ENCODE measurements at regions not wholly inside any gene's neighbourhood (a gene's known extent, or its start where the extent isn't known, plus 50 kb on each side); places are given as distances from the start of the nearest gene placed in this dataset.

DNA sequence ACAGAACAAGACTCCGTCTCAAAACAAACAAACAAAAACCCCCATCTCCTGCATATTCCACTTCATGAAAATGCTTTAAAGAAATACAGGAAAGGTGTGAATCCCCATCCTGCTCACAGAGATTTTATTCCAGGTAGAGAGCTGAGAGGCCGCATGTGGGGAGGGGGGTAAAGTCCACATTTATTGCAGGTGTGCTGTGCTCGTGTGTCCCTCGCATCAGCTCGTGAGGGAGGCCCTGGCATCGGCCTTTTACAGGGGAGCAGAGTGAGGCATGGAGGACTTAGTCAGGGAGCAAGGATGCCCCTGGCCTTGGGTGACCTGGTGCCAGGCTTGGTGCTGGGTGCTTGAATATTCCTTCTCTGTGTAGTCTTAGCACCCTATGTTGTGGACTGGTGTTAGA is 413.5 kb upstream of the C2CD4B start:
- Histone ChIP-seq H3K27me3 (ENCODE audit: insufficient read depth, low read depth, low read length) (no peaks in the 10 kb centered on the region), H3K9ac (ENCODE audit: low read length) (no peak overlapping the region), H3K36me3 (ENCODE audit: insufficient read depth, low read length) (no peaks in the 10 kb centered on the region), H3K9me2 (ENCODE audit: insufficient read depth, low read length) (no peaks in the 10 kb centered on the region), H3K79me2 (replicated peaks; ENCODE audit: insufficient read depth, low read length) (no peaks in the 10 kb centered on the region), H3K9me3 (ENCODE audit: low read length) (no peaks in the 10 kb centered on the region), H3K4me3 (ENCODE audit: low read length) (no peak overlapping the region), H3K4me2 (ENCODE audit: low read length) (no peak overlapping the region), H3F3A (ENCODE audit: insufficient read depth, low read length, poor library complexity, severe bottlenecking) (no peaks in the 10 kb centered on the region), H2AFZ (ENCODE audit: low read depth, low read length) (no peak overlapping the region), H4K20me1 (ENCODE audit: insufficient read depth) (no peaks in the 10 kb centered on the region), H3K27ac (ENCODE audit: low read length) (no peak overlapping the region)
- no peak for TF ChIP-seq MXI1 (conservative IDR thresholded peaks at IDR 0.05; ENCODE audit: poor library complexity, severe bottlenecking)
- no peak for TF ChIP-seq POLR2AphosphoS5 (IDR thresholded peaks at IDR 0.05)
- no peak for TF ChIP-seq SMC3 (conservative IDR thresholded peaks at IDR 0.05; ENCODE audit: poor library complexity)
- TF ChIP-seq, protein P1, sequence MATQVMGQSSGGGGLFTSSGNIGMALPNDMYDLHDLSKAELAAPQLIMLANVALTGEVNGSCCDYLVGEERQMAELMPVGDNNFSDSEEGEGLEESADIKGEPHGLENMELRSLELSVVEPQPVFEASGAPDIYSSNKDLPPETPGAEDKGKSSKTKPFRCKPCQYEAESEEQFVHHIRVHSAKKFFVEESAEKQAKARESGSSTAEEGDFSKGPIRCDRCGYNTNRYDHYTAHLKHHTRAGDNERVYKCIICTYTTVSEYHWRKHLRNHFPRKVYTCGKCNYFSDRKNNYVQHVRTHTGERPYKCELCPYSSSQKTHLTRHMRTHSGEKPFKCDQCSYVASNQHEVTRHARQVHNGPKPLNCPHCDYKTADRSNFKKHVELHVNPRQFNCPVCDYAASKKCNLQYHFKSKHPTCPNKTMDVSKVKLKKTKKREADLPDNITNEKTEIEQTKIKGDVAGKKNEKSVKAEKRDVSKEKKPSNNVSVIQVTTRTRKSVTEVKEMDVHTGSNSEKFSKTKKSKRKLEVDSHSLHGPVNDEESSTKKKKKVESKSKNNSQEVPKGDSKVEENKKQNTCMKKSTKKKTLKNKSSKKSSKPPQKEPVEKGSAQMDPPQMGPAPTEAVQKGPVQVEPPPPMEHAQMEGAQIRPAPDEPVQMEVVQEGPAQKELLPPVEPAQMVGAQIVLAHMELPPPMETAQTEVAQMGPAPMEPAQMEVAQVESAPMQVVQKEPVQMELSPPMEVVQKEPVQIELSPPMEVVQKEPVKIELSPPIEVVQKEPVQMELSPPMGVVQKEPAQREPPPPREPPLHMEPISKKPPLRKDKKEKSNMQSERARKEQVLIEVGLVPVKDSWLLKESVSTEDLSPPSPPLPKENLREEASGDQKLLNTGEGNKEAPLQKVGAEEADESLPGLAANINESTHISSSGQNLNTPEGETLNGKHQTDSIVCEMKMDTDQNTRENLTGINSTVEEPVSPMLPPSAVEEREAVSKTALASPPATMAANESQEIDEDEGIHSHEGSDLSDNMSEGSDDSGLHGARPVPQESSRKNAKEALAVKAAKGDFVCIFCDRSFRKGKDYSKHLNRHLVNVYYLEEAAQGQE (IDR thresholded peaks at IDR 0.05; ENCODE audit: borderline replicate concordance): no peak
- no peak for TF ChIP-seq EZH2 (IDR thresholded peaks at IDR 0.05; ENCODE audit: borderline replicate concordance, insufficient read depth, low read length, poor library complexity, severe bottlenecking)

GRCh38 chr15:62578960-62579359 is 413.9 kb upstream of the C2CD4B start:
- Histone ChIP-seq H3K4me2 (ENCODE audit: low read length) (no peak overlapping the region), H3K9me2 (ENCODE audit: insufficient read depth, low read length) (no peaks in the 10 kb centered on the region), H3K79me2 (replicated peaks; ENCODE audit: insufficient read depth, low read length) (no peaks in the 10 kb centered on the region), H3F3A (ENCODE audit: insufficient read depth, low read length, poor library complexity, severe bottlenecking) (no peaks in the 10 kb centered on the region), H3K27ac (ENCODE audit: low read length) (no peak overlapping the region), H3K9me3 (ENCODE audit: low read length) (no peaks in the 10 kb centered on the region), H4K20me1 (ENCODE audit: insufficient read depth) (no peaks in the 10 kb centered on the region), H3K27me3 (ENCODE audit: insufficient read depth, low read depth, low read length) (no peaks in the 10 kb centered on the region), H3K36me3 (ENCODE audit: insufficient read depth, low read length) (no peaks in the 10 kb centered on the region), H3K9ac (ENCODE audit: low read length) (no peak overlapping the region), H2AFZ (ENCODE audit: low read depth, low read length) (no peak overlapping the region), H3K4me3 (ENCODE audit: low read length) (no peak overlapping the region)
- no peak for TF ChIP-seq POLR2AphosphoS5 (IDR thresholded peaks at IDR 0.05)
- TF ChIP-seq, protein P1 (IDR thresholded peaks at IDR 0.05; ENCODE audit: borderline replicate concordance): no peak

DNA sequence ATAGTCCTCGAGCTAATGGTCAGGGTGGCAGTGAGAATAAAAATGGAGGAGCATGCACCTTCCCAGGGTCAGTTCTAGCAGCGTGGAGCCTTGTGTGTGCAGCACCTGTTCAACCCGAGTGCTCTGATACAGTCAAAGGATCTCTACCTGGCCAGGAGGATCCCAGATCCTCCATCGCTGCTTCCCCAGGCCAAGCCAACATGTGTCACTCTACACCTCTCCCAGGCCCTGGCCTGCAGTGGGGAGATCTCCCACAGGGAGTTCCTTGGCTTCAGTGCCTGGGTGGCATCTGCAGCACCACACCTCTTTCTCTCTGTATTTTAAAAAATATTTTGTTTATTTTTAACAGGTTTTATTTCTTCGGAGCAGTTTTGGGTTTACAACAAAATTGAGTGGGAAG is 414.8 kb upstream of the C2CD4B start:
- Histone ChIP-seq H3K9me2 (ENCODE audit: insufficient read depth, low read length) (no peaks in the 10 kb centered on the region), H3K27ac (ENCODE audit: low read length) (no peak overlapping the region), H4K20me1 (ENCODE audit: insufficient read depth) (no peaks in the 10 kb centered on the region), H3F3A (ENCODE audit: insufficient read depth, low read length, poor library complexity, severe bottlenecking) (no peaks in the 10 kb centered on the region), H2AFZ (ENCODE audit: low read depth, low read length) (no peak overlapping the region), H3K27me3 (ENCODE audit: insufficient read depth, low read depth, low read length) (no peaks in the 10 kb centered on the region), H3K79me2 (replicated peaks; ENCODE audit: insufficient read depth, low read length) (no peaks in the 10 kb centered on the region), H3K4me3 (ENCODE audit: low read length) (no peak overlapping the region), H3K9ac (ENCODE audit: low read length) (no peak overlapping the region), H3K36me3 (ENCODE audit: insufficient read depth, low read length) (no peaks in the 10 kb centered on the region), H3K9me3 (ENCODE audit: low read length) (no peaks in the 10 kb centered on the region), H3K4me2 (ENCODE audit: low read length) (no peak overlapping the region)
- TF ChIP-seq POLR2AphosphoS5 (IDR thresholded peaks at IDR 0.05) (no peak), MXI1 (conservative IDR thresholded peaks at IDR 0.05; ENCODE audit: poor library complexity, severe bottlenecking) (no peak)
